GM23248 (cell line): ENCODE measurements at regions not wholly inside any gene's neighbourhood (a gene's known extent, or its start where the extent isn't known, plus 50 kb on each side); places are given as distances from the start of the nearest gene placed in this dataset.

ENCODE experiments used
- EZH2 ChIP-seq: fragments of 200-600 bp; sonication (generic); IDR thresholded peaks from 2 replicates; pipeline ENCODE4 v1.6.1; 2018; ENCODE audit warnings: antibody characterized with exemption, mild to moderate bottlenecking; ENCODE audit not compliant: insufficient read depth, poor library complexity, severe bottlenecking
- EZH2phosphoT487 ChIP-seq: fragments of 200-600 bp; sonication (generic); IDR thresholded peaks from 2 replicates; pipeline ENCODE4 v1.6.1; 2018; ENCODE audit warnings: antibody characterized with exemption, moderate library complexity, mild to moderate bottlenecking, low read depth; ENCODE audit not compliant: insufficient read depth

DNA sequence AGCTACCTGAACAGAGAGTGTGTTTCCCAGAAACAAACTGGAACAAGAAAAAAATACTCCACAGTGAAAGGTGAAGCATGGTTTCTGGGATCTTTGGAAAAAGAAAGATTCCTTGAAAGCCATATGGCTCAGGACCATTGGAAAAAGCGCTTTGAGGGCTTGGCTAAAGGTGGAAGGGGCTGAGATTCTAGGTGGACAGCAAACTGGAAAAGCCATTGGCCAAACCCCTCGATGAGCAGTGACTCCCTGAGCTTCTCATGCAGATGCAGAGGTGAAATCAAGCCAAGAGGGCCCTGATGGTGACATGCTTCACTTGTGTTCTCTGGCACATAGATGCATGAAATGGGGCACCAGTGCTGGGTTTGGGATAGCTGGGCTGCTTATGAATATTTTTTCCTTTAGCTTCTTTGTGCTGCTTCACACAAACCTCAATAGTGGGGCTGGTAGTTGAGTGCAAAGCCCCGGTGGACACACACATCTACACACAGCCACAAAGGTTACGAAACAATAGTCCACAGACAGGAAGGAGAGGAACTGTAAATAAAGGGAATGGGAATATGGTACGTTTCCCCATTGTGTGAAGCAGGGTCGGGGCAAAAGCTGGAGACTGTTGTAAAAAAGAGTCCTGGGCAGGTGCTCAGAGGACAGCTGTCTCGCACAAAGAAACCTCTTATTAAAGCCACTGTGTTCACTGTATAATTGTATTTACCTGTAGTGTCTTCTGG is 117.8 kb downstream of the FOXA2 start:
- TF ChIP-seq EZH2phosphoT487 = no peak
- no peak for TF ChIP-seq EZH2
